ENCODE measurements at regions not wholly inside any gene's neighbourhood (a gene's known extent, or its start where the extent isn't known, plus 50 kb on each side); places are given as distances from the start of the nearest gene placed in this dataset.

DNA sequence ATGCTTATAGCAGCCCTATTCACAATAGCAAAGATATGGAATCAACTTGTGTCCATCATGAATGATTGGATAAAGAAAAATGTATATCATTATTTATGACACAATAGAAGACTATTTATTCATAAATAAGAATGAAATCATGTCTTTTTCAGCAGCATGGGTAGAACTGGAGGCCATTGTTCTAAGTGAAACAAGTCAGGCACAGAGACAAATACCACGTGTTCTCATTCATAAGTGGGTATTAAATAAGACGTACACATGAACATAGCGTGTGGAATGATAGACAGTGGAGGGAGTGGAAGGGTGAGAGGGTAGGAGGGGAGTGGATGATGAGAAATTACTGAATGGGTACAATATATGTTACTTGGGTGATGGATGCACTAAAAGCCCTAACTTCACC, 762.4 kb downstream of the REEP3 start:
- Histone ChIP-seq H3K4me3 (ENCODE audit: low read length in 2 of 2) (no peak overlapping the region), H3K27ac (ENCODE audit: low read depth in 1 of 2, low read length in 1 of 2) (no peak overlapping the region), H3K27me3 (ENCODE audit: control insufficient read depth in 2 of 2, insufficient read depth in 1 of 2, low read length in 1 of 2) (no peaks in the 10 kb centered on the region), H3K9me3 (ENCODE audit: control insufficient read depth in 2 of 2, insufficient read depth in 1 of 2, low read length in 1 of 2) (no peaks in the 10 kb centered on the region), H3K36me3 (ENCODE audit: control insufficient read depth in 2 of 2, insufficient read depth in 2 of 2, low read length in 1 of 2) (no peaks in the 10 kb centered on the region), H3K4me1 (ENCODE audit: control insufficient read depth in 2 of 2, insufficient read depth in 2 of 2, low read length in 2 of 2) (no peaks in the 10 kb centered on the region)
- WGBS: 92% methylated on average over 3 of the region's 3 CpGs
- no peak for DNase-seq (ENCODE audit: low read depth in 6 of 9, low spot score in 9 of 9)

DNA sequence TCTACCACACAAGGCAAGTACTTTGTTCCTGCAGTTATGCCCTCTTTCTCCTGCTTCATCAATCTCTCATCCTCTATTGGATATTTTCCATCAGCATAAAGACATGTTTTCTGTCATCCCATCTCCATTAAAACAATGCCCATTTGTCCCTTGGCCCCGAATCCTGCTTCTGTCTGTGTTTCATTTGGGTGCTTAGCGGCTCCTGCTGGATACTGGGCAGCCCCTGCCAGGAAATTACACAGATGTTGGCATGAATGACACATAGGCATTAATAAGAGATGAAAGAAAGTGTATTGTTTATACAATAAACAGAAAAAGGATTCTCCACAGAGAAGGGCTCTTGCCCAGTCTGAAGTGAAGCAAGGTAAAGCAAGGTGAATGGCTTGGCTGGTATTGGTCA, 765.3 kb downstream of the REEP3 start:
- no peak for DNase-seq (ENCODE audit: low read depth in 6 of 9, low spot score in 9 of 9)
- Histone ChIP-seq H3K4me3 (ENCODE audit: low read length in 2 of 2) (no peak overlapping the region), H3K4me1 (ENCODE audit: control insufficient read depth in 2 of 2, insufficient read depth in 2 of 2, low read length in 2 of 2) (no peaks in the 10 kb centered on the region), H3K27me3 (ENCODE audit: control insufficient read depth in 2 of 2, insufficient read depth in 1 of 2, low read length in 1 of 2) (no peaks in the 10 kb centered on the region), H3K36me3 (ENCODE audit: control insufficient read depth in 2 of 2, insufficient read depth in 2 of 2, low read length in 1 of 2) (no peaks in the 10 kb centered on the region), H3K27ac (ENCODE audit: low read depth in 1 of 2, low read length in 1 of 2) (no peak overlapping the region), H3K9me3 (ENCODE audit: control insufficient read depth in 2 of 2, insufficient read depth in 1 of 2, low read length in 1 of 2) (no peaks in the 10 kb centered on the region)
- WGBS: 88% methylated on average over 2 of the region's 2 CpGs

DNA sequence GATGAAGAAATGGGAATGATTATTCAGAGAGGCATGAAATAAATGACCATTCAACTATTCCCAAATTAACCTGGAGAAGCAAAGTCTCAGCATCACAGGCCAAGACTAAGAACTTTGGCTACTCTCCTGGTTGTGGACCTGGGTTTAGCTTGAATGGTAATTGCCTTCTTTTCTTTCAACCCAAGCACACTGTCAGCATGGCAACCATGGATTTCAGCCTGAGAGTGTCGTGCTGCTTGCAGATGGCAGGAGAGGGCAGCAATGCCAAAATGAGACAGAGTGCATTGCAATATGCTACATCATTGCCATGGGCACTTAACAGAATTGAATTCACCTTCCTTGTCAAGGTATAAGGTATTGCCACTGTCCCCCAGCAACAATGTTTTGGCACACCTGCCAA, 767.2 kb downstream of the REEP3 start:
- H3K27ac ChIP-seq (ENCODE audit: low read depth in 1 of 2, low read length in 1 of 2): no peak overlapping the region
- H3K9me3 ChIP-seq (ENCODE audit: control insufficient read depth in 2 of 2, insufficient read depth in 1 of 2, low read length in 1 of 2): no peaks in the 10 kb centered on the region
- no peaks in the 10 kb centered on the region for H3K36me3 ChIP-seq (ENCODE audit: control insufficient read depth in 2 of 2, insufficient read depth in 2 of 2, low read length in 1 of 2)
- H3K4me3 ChIP-seq (ENCODE audit: low read length in 2 of 2): no peak overlapping the region
- H3K4me1 ChIP-seq (ENCODE audit: control insufficient read depth in 2 of 2, insufficient read depth in 2 of 2, low read length in 2 of 2): no peaks in the 10 kb centered on the region
- H3K27me3 ChIP-seq (ENCODE audit: control insufficient read depth in 2 of 2, insufficient read depth in 1 of 2, low read length in 1 of 2): no peaks in the 10 kb centered on the region
- no peak for DNase-seq (ENCODE audit: low read depth in 6 of 9, low spot score in 9 of 9)
- WGBS: 77% methylated on average over 1 of the region's 1 CpG

DNA sequence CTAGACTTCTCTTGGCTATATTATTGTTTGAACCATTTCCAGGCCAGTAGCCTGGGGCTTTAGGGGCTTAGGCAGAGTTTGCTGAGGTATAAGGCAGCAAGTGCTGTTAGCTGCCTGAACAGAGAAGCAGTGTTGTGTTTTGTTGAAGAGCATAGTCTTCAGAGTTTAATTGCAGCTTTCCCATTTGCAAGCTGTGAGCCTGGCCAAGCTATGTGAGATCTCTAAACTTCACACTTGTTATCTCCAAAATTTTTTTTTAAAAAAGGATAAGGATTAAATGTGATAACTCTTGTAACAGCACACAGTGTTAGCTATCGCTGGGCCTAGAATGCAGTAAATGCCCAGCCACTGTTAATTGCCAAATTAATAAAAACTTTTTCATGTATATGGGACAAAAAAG, 782.4 kb downstream of the REEP3 start:
- no peak overlapping the region for H3K4me3 ChIP-seq (ENCODE audit: low read length in 2 of 2)
- H3K4me1 ChIP-seq (ENCODE audit: control insufficient read depth in 2 of 2, insufficient read depth in 2 of 2, low read length in 2 of 2): no peaks in the 10 kb centered on the region
- H3K27ac ChIP-seq (ENCODE audit: low read depth in 1 of 2, low read length in 1 of 2): no peak overlapping the region
- no peak for DNase-seq (ENCODE audit: low read depth in 6 of 9, low spot score in 9 of 9)
- H3K27me3 ChIP-seq (ENCODE audit: control insufficient read depth in 2 of 2, insufficient read depth in 1 of 2, low read length in 1 of 2): no peaks in the 10 kb centered on the region
- no peaks in the 10 kb centered on the region for H3K9me3 ChIP-seq (ENCODE audit: control insufficient read depth in 2 of 2, insufficient read depth in 1 of 2, low read length in 1 of 2)
- 98% methylated on average over 1 of the region's 1 CpG for WGBS
- H3K36me3 ChIP-seq (ENCODE audit: control insufficient read depth in 2 of 2, insufficient read depth in 2 of 2, low read length in 1 of 2): no peaks in the 10 kb centered on the region

DNA sequence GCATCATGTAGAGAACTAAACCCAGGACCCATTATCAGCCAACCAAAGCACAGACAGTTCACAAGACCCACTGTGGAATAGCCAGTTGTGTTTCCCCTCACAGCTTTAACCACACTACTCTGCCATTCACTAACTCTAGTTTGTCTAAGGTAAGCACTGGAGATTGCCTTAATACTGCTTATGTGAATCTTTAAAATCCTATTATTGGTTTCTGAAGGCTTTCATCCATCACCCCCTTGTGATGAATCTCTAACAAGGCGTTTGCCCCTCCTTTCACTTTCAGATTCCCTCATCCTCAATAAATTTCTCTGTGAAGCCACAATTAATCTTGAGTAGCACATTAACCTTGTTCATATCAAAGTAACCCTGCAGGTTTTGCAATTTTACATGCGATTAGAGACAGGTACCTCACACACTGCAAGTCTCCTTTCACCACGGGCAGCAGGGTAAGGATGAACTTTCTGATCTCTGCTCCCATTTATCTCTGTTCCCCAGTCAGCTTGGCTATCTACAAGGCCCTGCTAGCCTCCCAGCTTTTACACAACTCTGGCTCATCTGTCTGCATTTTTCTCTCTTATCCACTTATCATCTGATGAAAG, 785.6 kb downstream of the REEP3 start:
- H3K36me3 ChIP-seq (ENCODE audit: control insufficient read depth in 2 of 2, insufficient read depth in 2 of 2, low read length in 1 of 2): no peaks in the 10 kb centered on the region
- H3K4me3 ChIP-seq (ENCODE audit: low read length in 2 of 2): no peak overlapping the region
- H3K9me3 ChIP-seq (ENCODE audit: control insufficient read depth in 2 of 2, insufficient read depth in 1 of 2, low read length in 1 of 2): no peaks in the 10 kb centered on the region
- no peak overlapping the region for H3K27ac ChIP-seq (ENCODE audit: low read depth in 1 of 2, low read length in 1 of 2)
- no peaks in the 10 kb centered on the region for H3K4me1 ChIP-seq (ENCODE audit: control insufficient read depth in 2 of 2, insufficient read depth in 2 of 2, low read length in 2 of 2)
- no peak for DNase-seq (ENCODE audit: low read depth in 6 of 9, low spot score in 9 of 9)
- H3K27me3 ChIP-seq (ENCODE audit: control insufficient read depth in 2 of 2, insufficient read depth in 1 of 2, low read length in 1 of 2): no peaks in the 10 kb centered on the region
- WGBS: 71% methylated on average over 3 of the region's 3 CpGs

DNA sequence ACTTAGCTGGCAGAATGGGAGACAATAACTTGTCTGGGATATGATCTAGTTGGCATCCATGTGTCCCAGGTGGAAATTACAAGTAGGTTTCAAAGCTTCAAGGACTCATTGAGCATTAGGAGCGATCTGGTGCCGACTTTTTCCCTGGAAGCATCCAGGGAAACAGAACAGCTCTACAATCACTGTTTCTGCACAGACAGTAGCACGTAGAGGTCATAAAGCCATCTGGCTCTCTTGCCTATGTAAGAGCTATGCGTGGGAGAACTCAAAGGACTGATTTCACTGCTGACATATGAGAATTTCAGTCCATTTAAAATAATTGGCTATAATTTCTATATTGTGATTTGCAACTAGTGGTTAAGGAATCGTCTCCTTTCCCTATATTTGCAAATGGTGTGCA, 791.7 kb downstream of the REEP3 start:
- no peak for DNase-seq (ENCODE audit: low read depth in 6 of 9, low spot score in 9 of 9)

DNA sequence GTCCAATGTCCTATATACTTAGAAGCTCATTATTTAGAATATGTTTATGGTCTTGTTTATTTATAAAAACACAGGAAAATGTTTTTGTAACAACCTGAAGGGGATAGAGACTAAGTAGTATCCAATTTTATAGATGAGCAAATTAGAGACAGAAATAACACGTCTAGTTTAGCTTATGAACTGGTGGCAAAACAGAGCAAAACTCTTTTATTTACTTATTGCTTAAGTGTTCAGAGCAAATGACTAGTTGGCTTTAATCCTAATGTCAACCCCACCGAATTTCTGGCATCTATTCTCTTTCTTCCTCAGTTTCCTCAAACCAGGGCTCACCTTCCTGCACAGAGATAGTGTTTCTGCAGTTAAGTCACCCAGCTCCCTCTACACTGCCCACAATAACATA, 792.8 kb downstream of the REEP3 start:
- WGBS: 81% methylated on average over 2 of the region's 2 CpGs
- DNase-seq (ENCODE audit: low read depth in 6 of 9, low spot score in 9 of 9): no peak

More for the DNA sequence above, 791.7 kb downstream of the REEP3 start:
- Histone ChIP-seq H3K36me3 (ENCODE audit: control insufficient read depth in 2 of 2, insufficient read depth in 2 of 2, low read length in 1 of 2) (no peaks in the 10 kb centered on the region), H3K27me3 (ENCODE audit: control insufficient read depth in 2 of 2, insufficient read depth in 1 of 2, low read length in 1 of 2) (no peaks in the 10 kb centered on the region), H3K27ac (ENCODE audit: low read depth in 1 of 2, low read length in 1 of 2) (no peak overlapping the region), H3K4me3 (ENCODE audit: low read length in 2 of 2) (no peak overlapping the region), H3K9me3 (ENCODE audit: control insufficient read depth in 2 of 2, insufficient read depth in 1 of 2, low read length in 1 of 2) (no peaks in the 10 kb centered on the region), H3K4me1 (ENCODE audit: control insufficient read depth in 2 of 2, insufficient read depth in 2 of 2, low read length in 2 of 2) (no peaks in the 10 kb centered on the region)
- WGBS: 78% methylated on average over 5 of the region's 5 CpGs

DNA sequence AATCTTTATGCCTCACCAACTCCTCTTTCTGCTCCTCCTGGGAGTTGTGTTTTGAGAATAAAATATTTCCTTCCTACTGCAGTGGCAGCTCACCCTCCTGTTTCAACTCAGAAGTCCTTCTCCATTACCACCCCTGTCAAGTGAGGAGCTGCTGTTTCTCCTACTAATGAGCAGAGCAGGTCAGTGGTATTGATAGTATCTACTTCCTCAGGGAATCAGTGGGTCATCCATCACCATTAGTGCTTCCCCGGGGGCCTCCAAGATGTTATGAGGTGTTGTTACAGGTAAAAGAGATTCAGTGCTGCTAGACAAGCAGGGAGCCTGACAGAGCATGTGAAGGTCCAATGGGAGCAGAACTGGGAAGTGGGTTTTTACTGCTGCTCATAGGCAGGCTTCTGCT, 795.2 kb downstream of the REEP3 start:
- Histone ChIP-seq H3K4me1 (ENCODE audit: control insufficient read depth in 2 of 2, insufficient read depth in 2 of 2, low read length in 2 of 2) (no peaks in the 10 kb centered on the region), H3K36me3 (ENCODE audit: control insufficient read depth in 2 of 2, insufficient read depth in 2 of 2, low read length in 1 of 2) (no peaks in the 10 kb centered on the region), H3K27ac (ENCODE audit: low read depth in 1 of 2, low read length in 1 of 2) (no peak overlapping the region), H3K9me3 (ENCODE audit: control insufficient read depth in 2 of 2, insufficient read depth in 1 of 2, low read length in 1 of 2) (no peaks in the 10 kb centered on the region), H3K27me3 (ENCODE audit: control insufficient read depth in 2 of 2, insufficient read depth in 1 of 2, low read length in 1 of 2) (no peaks in the 10 kb centered on the region), H3K4me3 (ENCODE audit: low read length in 2 of 2) (no peak overlapping the region)
- DNase-seq (ENCODE audit: low read depth in 6 of 9, low spot score in 9 of 9): no peak
- 9% methylated on average over 1 of the region's 1 CpG for WGBS

More for the DNA sequence above, 792.8 kb downstream of the REEP3 start:
- H3K36me3 ChIP-seq (ENCODE audit: control insufficient read depth in 2 of 2, insufficient read depth in 2 of 2, low read length in 1 of 2): no peaks in the 10 kb centered on the region
- no peak overlapping the region for H3K4me3 ChIP-seq (ENCODE audit: low read length in 2 of 2)
- no peaks in the 10 kb centered on the region for H3K9me3 ChIP-seq (ENCODE audit: control insufficient read depth in 2 of 2, insufficient read depth in 1 of 2, low read length in 1 of 2)
- H3K4me1 ChIP-seq (ENCODE audit: control insufficient read depth in 2 of 2, insufficient read depth in 2 of 2, low read length in 2 of 2): no peaks in the 10 kb centered on the region
- no peak overlapping the region for H3K27ac ChIP-seq (ENCODE audit: low read depth in 1 of 2, low read length in 1 of 2)
- no peaks in the 10 kb centered on the region for H3K27me3 ChIP-seq (ENCODE audit: control insufficient read depth in 2 of 2, insufficient read depth in 1 of 2, low read length in 1 of 2)

DNA sequence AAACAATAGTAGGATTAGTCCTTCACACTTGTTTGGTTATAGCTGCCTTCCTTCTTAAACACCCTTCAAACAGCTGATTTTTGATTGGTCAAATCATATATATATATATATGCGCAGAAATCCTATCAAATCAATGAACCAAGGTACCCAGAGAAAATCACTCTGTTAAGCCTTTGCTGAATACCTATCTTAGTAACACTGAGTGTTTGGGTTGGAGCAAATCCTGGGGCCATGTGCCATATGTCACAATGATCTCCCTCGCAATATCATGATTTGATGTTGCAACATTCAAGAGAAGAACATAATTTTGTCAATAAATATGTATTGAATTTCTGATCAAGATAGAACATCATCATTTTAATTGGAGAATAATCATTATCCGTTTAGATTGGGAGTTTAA, 795.6 kb downstream of the REEP3 start:
- WGBS: 95% methylated on average over 3 of the region's 3 CpGs
- Histone ChIP-seq H3K4me3 (ENCODE audit: low read length in 2 of 2) (no peak overlapping the region), H3K27ac (ENCODE audit: low read depth in 1 of 2, low read length in 1 of 2) (no peak overlapping the region), H3K9me3 (ENCODE audit: control insufficient read depth in 2 of 2, insufficient read depth in 1 of 2, low read length in 1 of 2) (no peaks in the 10 kb centered on the region), H3K27me3 (ENCODE audit: control insufficient read depth in 2 of 2, insufficient read depth in 1 of 2, low read length in 1 of 2) (no peaks in the 10 kb centered on the region), H3K36me3 (ENCODE audit: control insufficient read depth in 2 of 2, insufficient read depth in 2 of 2, low read length in 1 of 2) (no peaks in the 10 kb centered on the region), H3K4me1 (ENCODE audit: control insufficient read depth in 2 of 2, insufficient read depth in 2 of 2, low read length in 2 of 2) (no peaks in the 10 kb centered on the region)
- DNase-seq (ENCODE audit: low read depth in 6 of 9, low spot score in 9 of 9): no peak

DNA sequence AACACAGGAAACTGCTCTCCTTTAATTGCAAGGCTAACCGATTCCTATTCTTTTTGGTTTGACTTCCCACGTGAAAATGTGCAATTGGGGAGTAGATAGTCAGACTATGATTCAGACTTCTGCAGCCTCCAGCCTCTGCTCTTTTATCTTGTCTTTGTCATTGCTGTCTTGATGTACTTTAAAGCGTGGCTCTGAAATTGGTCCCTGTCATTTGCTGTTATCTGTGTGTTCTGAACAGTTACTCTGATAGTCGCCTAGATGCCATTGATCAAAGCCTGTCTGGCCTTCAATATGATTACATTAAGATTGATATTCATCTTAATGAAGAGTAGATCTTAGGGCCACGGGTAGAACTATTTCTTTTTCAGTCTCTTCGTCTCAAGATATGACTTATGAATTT, 799.2 kb downstream of the REEP3 start:
- no peaks in the 10 kb centered on the region for H3K4me1 ChIP-seq (ENCODE audit: control insufficient read depth in 2 of 2, insufficient read depth in 2 of 2, low read length in 2 of 2)

More for the DNA sequence above, 799.2 kb downstream of the REEP3 start:
- Histone ChIP-seq H3K27me3 (ENCODE audit: control insufficient read depth in 2 of 2, insufficient read depth in 1 of 2, low read length in 1 of 2) (no peaks in the 10 kb centered on the region), H3K36me3 (ENCODE audit: control insufficient read depth in 2 of 2, insufficient read depth in 2 of 2, low read length in 1 of 2) (no peaks in the 10 kb centered on the region), H3K4me3 (ENCODE audit: low read length in 2 of 2) (no peak overlapping the region), H3K9me3 (ENCODE audit: control insufficient read depth in 2 of 2, insufficient read depth in 1 of 2, low read length in 1 of 2) (no peaks in the 10 kb centered on the region), H3K27ac (ENCODE audit: low read depth in 1 of 2, low read length in 1 of 2) (no peak overlapping the region)
- DNase-seq (ENCODE audit: low read depth in 6 of 9, low spot score in 9 of 9): no peak
- WGBS: 87% methylated on average over 6 of the region's 6 CpGs

All from thymus (tissue), 11 donors.